ENCODE measurements at regions not wholly inside any gene's neighbourhood (a gene's known extent, or its start where the extent isn't known, plus 50 kb on each side); places are given as distances from the start of the nearest gene placed in this dataset.

- TF ChIP-seq CEBPB (IDR thresholded peaks at IDR 0.05; ENCODE audit: low read depth, low read length) (no peak), RAD21 (IDR thresholded peaks at IDR 0.05 in 1 of 2, conservative IDR thresholded peaks at IDR 0.05 in 1 of 2; ENCODE audit: low read depth in 2 of 2, low read length in 2 of 2) (no peak), USF2 (IDR thresholded peaks at IDR 0.05; ENCODE audit: low read length) (no peak), YY1 (IDR thresholded peaks at IDR 0.05; ENCODE audit: low read depth, low read length) (no peak), JUN (IDR thresholded peaks at IDR 0.05; ENCODE audit: low read depth, low read length) (no peak), PHF8 (conservative IDR thresholded peaks at IDR 0.05; ENCODE audit: low read depth, low read length) (no peak), MAFK (IDR thresholded peaks at IDR 0.05; ENCODE audit: low read depth, low read length) (no peak), EGR1 (IDR thresholded peaks at IDR 0.05; ENCODE audit: borderline replicate concordance, low read depth, low read length) (no peak)
Measured at GRCh38 chr20:6707321-6707831, 60.1 kb upstream of the BMP2 start (continued).
